HepG2 (cell line): ENCODE measurements at regions not wholly inside any gene's neighbourhood (a gene's known extent, or its start where the extent isn't known, plus 50 kb on each side); places are given as distances from the start of the nearest gene placed in this dataset.

Source experiments
- ATAC-seq: fragments of 200-7000 bp; cut with Tn5 transposase; 3 replicates; pipeline ENCODE4 v1.9.1; 2020; ENCODE audit warnings: mild to moderate bottlenecking, moderate library complexity
- BruUV-seq: library from RNA; stranded (reverse); fragments of 400-500 nt; replicated peaks from 2 replicates; lab custom pipeline; 2021; lab: Mats Ljungman, UMichigan
- CTCF ChIA-PET: fragments of 300-600 bp; formaldehyde crosslinking; extraction: SDS; loops from one replicate; lab custom pipeline; 2021; ENCODE audit warnings: low total read pairs, inconsistent platforms, low intra/inter-chr PET ratio; lab: Yijun Ruan, JAX
- POLR2A ChIA-PET: fragments of 350-600 bp; sonication (Branson Sonifier 250); formaldehyde crosslinking; loops from one replicate; lab custom pipeline; 2020; ENCODE audit warnings: antibody characterized with exemption, inconsistent platforms; lab: Yijun Ruan, JAX
- DNase-seq: peaks from one replicate; pipeline ENCODE4 v3.0.0-alpha.2; 2015; ENCODE audit warnings: low spot score
- FAIRE-seq: peaks from 3 replicates; lab custom pipeline; 2011; peaks lifted over from hg19 to GRCh38; lab: Jason Lieb, UNC
- H2AFZ ChIP-seq: one replicate; pipeline ENCODE4 v1.6.1; 2011; ENCODE audit warnings: low read length, inconsistent platforms
- H3K27ac ChIP-seq: fragments of 300-600 bp; 3 replicates; pipeline ENCODE4 v1.8.0; 2011; ENCODE audit warnings: mixed run types, mild to moderate bottlenecking, mixed read lengths, low read length, inconsistent platforms; ENCODE audit not compliant: insufficient read depth; ENCODE audit errors: extremely low read length
- H3K27me3 ChIP-seq, 2 experiments: fragments of 200-600 bp in 1 of 2; 2 replicates in 1 of 2; 3 replicates in 1 of 2; pipeline versions ENCODE4 v1.6.0 to v1.8.0; 2011; ENCODE audit warnings: low read length in 2 of 2, mild to moderate bottlenecking in 2 of 2, moderate library complexity in 2 of 2, inconsistent platforms in 1 of 2; ENCODE audit not compliant: insufficient read depth in 2 of 2, control insufficient read depth in 1 of 2
- H3K36me3 ChIP-seq, 2 experiments: fragments of 200-600 bp in 1 of 2; replicated peaks in 1 of 2; 2 replicates in 1 of 2; 3 replicates in 1 of 2; pipeline versions ENCODE4 v1.5.1 to v1.8.0; 2011; ENCODE audit warnings: low read length in 2 of 2, inconsistent platforms in 1 of 2; ENCODE audit not compliant: insufficient read depth in 2 of 2, control insufficient read depth in 1 of 2
- H3K4me1 ChIP-seq: 2 replicates; pipeline ENCODE4 v1.5.1; 2012; ENCODE audit warnings: low read length, inconsistent platforms; ENCODE audit not compliant: insufficient read depth
- H3K4me2 ChIP-seq: 2 replicates; pipeline ENCODE4 v1.6.0; 2011; ENCODE audit warnings: low read depth, low read length, inconsistent platforms
- H3K4me3 ChIP-seq, 3 experiments: fragments of 200-600 bp in 1 of 3; sonication (generic), shearing (Covaris generic) in 1 of 3; replicated peaks in 1 of 3; 2 replicates each; pipeline ENCODE4 v1.5.1; 2011 to 2016; ENCODE audit warnings: low read length in 3 of 3, inconsistent platforms in 2 of 3, low read depth in 2 of 3, mild to moderate bottlenecking in 2 of 3, control low read depth in 1 of 3, mixed read lengths in 1 of 3; ENCODE audit not compliant: insufficient read depth in 1 of 3
- H3K79me2 ChIP-seq: one replicate; pipeline ENCODE4 v1.6.1; 2011; ENCODE audit warnings: low read length, inconsistent platforms; ENCODE audit not compliant: insufficient read depth
- H3K9ac ChIP-seq: 2 replicates; pipeline ENCODE4 v1.6.0; 2011; ENCODE audit warnings: mild to moderate bottlenecking, low read depth, low read length, inconsistent platforms; ENCODE audit not compliant: insufficient read depth
- H3K9me3 ChIP-seq: 2 replicates; pipeline ENCODE4 v1.5.1; 2012; ENCODE audit warnings: mild to moderate bottlenecking, low read length
- H4K20me1 ChIP-seq: 2 replicates; pipeline ENCODE4 v1.6.0; 2011; ENCODE audit warnings: inconsistent platforms, mild to moderate bottlenecking, low read length, moderate library complexity; ENCODE audit not compliant: insufficient read depth
- ERF ChIP-seq: IDR thresholded peaks from 2 replicates; pipeline ENCODE4 v1.6.1; 2018; ENCODE audit warnings: missing biosample characterization, missing genetic modification reagents
- SMAD1 ChIP-seq: sonication (generic); formaldehyde crosslinking; IDR thresholded peaks from 2 replicates; pipeline ENCODE4 v1.4.0; 2020; ENCODE audit warnings: missing genetic modification reagents, low read depth, mild to moderate bottlenecking, borderline replicate concordance
- ZNF207 ChIP-seq: fragments of 450-650 bp; IDR thresholded peaks from 2 replicates; pipeline ENCODE4 v1.6.1; 2016; ENCODE audit warnings: antibody characterized with exemption, borderline replicate concordance
- ZNF318 ChIP-seq: sonication (generic); formaldehyde crosslinking; IDR thresholded peaks from 2 replicates; pipeline ENCODE4 v1.4.0; 2020; ENCODE audit warnings: mild to moderate bottlenecking, missing genetic modification reagents
- ZNF549 ChIP-seq: sonication (generic); formaldehyde crosslinking; IDR thresholded peaks from 2 replicates; pipeline ENCODE4 v1.5.0; 2020; ENCODE audit warnings: missing genetic modification reagents
- WGBS: methylation state at CpG from one replicate; pipeline ENCODE4 v1.1.6; 2017; ENCODE audit warnings: low lambda C conversion rate; 5-methylcytosine and 5-hydroxymethylcytosine counted together
- in situ Hi-C: cut with HindIII; loops from 2 replicates; pipeline ENCODE4 v1.10.0; 2017; ENCODE audit warnings: low pct_unique_long_range_greater_than_20kb; ENCODE audit not compliant: extremely low pct_ligation_motif_present
- intact Hi-C: fragments of 100-400 bp; cut with micrococcal nuclease; formaldehyde crosslinking; loops from one replicate; pipeline ENCODE4 v1.10.0; 2022; ENCODE audit not compliant: unreplicated experiment

DNA sequence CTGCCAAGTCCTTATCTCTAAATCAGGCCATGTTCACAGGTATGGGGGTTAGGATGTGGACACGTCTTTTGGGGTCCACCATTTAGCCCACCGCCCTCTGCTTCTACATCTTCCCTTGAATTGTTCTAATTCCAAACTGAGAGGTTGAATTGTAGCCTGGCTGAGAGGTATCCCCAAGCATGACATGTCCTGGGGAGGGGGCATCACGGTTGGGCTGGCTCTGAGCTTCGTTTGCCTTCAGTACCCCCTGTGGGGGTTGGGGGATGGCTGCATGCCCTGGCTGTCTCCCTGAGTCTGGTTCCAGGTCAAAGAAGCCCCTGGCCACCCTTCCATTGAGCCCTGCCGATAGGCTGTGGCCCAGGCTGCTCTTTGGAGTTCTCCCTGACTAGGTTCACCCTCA is 204.6 kb downstream of the GLRX3 start:
- intact Hi-C loops (no loop called here), in situ Hi-C loops (no loop called here)
- DNase-seq (no peak), ATAC-seq (no peak), FAIRE-seq (no peak)
- BruUV-seq, result no TSS peak
- POLR2A ChIA-PET, result no interaction called here
- Histone ChIP-seq H3K4me1 (no peaks in the 10 kb centered on the region), H3K27me3 (peaks cover 0 to 8% of the 10 kb centered on the region in 2 experiments; a peak in 1 of 5 replicates), H3K27ac (no peak overlapping the region), H3K9ac (no peak overlapping the region), H3K4me3 (no peak overlapping the region), H3K4me2 (no peak overlapping the region), H2AFZ (no peak overlapping the region), H3K79me2 (no peaks in the 10 kb centered on the region), H3K9me3 (no peaks in the 10 kb centered on the region), H3K36me3 (no peaks in the 10 kb centered on the region), H4K20me1 (no peaks in the 10 kb centered on the region)
- CTCF ChIA-PET, result no interaction called here
- TF ChIP-seq ZNF207 (no peak), ZNF318 (CRISPR knock-in tag) (no peak), SMAD1 (CRISPR knock-in tag) (no peak), ZNF549 (CRISPR knock-in tag) (no peak), ERF (no peak)
- 5% methylated on average over 4 of the region's 5 CpGs for WGBS
